Activated naive CD8-positive, alpha-beta T cell (primary cell): ENCODE measurements at regions not wholly inside any gene's neighbourhood (a gene's known extent, or its start where the extent isn't known, plus 50 kb on each side); places are given as distances from the start of the nearest gene placed in this dataset.

Source experiments
- H3K27ac Mint-ChIP-seq: one replicate; pipeline ENCODE4 v1.8.0; 2021; ENCODE audit warnings: mixed read lengths
- H3K27me3 Mint-ChIP-seq: one replicate; pipeline ENCODE4 v1.8.0; 2021; ENCODE audit warnings: mixed read lengths
- H3K36me3 Mint-ChIP-seq: one replicate; pipeline ENCODE4 v1.8.0; 2021; ENCODE audit warnings: mixed read lengths
- H3K4me1 Mint-ChIP-seq: one replicate; pipeline ENCODE4 v1.8.0; 2021; ENCODE audit warnings: low read depth, mixed read lengths
- H3K4me3 Mint-ChIP-seq: one replicate; pipeline ENCODE4 v1.8.0; 2021; ENCODE audit warnings: mild to moderate bottlenecking, mixed read lengths
- H3K9me3 Mint-ChIP-seq: one replicate; pipeline ENCODE4 v1.8.0; 2021; ENCODE audit warnings: low read depth, mixed read lengths

DNA sequence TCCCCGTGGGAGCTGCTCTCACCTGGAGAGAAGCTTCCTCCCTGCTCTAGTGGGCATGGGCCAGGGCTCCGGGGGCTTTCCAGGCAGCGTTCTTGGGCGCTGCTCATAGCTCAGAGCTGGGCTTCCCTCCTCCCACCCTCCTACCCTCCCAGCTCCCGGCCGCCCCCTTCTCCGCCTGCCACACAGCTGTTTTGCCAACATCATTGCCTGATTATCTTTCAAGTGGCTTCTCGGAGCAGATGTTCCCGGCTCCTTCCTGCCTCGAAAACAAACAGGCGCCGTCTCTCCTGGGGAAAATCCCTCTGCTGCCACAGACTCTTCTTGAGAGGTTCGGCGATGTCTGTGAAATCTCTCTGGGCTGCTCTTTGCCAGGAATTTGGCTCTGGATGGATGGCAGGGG is 195.6 kb downstream of the RPLP1 start:
- no peak overlapping the region for H3K4me3 Mint-ChIP-seq
- H3K9me3 Mint-ChIP-seq: no peaks in the 10 kb centered on the region
- no peaks in the 10 kb centered on the region for H3K4me1 Mint-ChIP-seq
- H3K27ac Mint-ChIP-seq: no peak overlapping the region
- no peaks in the 10 kb centered on the region for H3K36me3 Mint-ChIP-seq
- H3K27me3 Mint-ChIP-seq: no peaks in the 10 kb centered on the region

DNA sequence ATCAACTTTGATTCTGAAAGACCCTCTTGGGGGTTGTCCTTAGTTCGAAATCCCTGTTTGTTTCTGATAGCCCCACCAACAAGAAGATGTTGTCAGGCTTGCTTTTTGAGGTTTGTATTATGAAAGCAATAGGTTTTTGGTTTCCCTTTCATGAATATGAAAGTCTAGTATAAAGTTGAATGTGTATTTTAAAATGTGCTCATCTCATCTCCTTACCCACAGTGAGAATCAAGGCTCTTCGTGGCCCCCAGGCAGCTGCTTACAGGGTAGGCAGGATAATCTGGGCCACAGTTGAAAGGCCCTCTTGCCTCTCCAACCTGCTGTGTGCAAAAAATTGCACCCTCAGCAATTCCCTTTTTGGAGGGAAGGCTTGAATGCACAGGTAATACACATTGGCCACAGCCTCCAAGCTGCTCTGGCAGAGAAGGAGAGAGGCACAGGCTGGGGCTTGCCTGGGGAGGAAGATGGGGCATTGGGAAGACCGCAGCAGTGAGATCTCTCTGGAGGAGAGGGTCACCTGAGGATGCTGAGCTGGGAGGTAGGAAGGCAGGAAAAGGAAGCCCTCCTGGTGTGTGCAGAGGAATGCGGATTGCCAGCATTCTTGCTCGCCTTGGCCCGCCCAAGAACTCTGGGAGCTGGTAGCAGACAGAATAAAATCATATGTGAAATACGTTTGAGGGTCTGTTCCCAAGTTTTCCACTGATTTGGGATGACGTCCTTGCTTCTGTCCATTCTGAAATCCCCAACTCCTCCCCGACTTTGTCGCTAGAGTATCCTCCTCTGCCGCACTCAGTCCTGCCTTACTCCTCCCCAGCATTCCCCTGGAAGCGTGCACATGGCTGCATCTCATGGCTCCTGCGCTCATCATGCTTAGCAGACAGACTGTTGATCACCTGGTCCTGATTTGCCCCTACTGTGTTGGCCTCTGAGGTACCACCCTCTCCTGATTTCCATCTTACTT is 196.4 kb downstream of the RPLP1 start:
- H3K36me3 Mint-ChIP-seq: no peaks in the 10 kb centered on the region
- no peak overlapping the region for H3K4me3 Mint-ChIP-seq
- no peaks in the 10 kb centered on the region for H3K27me3 Mint-ChIP-seq
- H3K27ac Mint-ChIP-seq: no peak overlapping the region
- H3K9me3 Mint-ChIP-seq: no peaks in the 10 kb centered on the region
- no peaks in the 10 kb centered on the region for H3K4me1 Mint-ChIP-seq

DNA sequence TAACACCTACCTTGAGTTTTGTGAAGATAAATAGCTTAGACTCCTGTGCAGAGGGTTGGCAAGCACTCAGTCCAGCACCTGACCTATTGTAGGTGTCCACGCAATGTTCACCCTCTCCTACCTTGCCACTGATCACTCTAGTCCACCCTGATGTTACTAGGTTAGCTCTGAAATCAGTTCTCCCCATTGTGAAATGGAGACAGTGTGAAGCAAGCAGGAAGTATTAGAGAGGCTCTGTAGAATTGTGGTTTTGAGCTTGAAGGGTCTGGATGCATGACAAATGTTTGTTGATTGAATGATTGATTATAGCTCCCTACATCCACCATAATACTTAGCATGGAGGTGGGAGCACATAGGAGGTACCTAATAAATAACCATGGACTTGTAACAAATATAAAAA is 199.7 kb downstream of the RPLP1 start:
- H3K36me3 Mint-ChIP-seq: no peaks in the 10 kb centered on the region
- no peaks in the 10 kb centered on the region for H3K27me3 Mint-ChIP-seq
- H3K9me3 Mint-ChIP-seq: no peaks in the 10 kb centered on the region
- no peak overlapping the region for H3K4me3 Mint-ChIP-seq
- H3K27ac Mint-ChIP-seq: no peak overlapping the region
- no peaks in the 10 kb centered on the region for H3K4me1 Mint-ChIP-seq

DNA sequence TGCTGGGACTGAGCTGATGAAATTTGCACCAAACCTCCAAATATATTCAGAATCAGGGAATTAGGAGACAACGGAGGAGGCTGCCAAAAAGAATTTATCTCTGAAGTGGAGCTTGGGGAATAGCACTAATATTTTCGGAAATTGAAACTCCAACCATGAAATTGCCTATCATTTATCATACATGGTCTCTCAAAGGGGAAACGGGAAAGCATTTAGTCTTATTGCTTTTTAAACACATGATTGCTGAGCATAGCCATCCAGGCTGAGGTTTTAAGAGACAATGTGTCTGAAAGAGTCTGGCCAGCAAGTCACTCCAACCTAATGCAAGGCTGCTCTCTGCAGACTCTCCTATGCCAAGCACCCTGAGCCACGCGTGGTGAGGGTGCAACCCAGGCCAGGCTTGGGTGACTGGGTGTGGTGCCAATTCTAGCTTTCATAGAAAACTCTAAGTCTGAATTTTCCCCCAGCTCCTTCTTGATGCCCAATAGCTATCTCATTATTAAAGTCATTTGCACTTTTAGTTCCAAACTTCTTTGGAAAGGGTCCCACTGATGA is 200.2 kb downstream of the RPLP1 start:
- no peaks in the 10 kb centered on the region for H3K4me1 Mint-ChIP-seq
- H3K27ac Mint-ChIP-seq: no peak overlapping the region
- no peak overlapping the region for H3K4me3 Mint-ChIP-seq
- no peaks in the 10 kb centered on the region for H3K9me3 Mint-ChIP-seq
- H3K36me3 Mint-ChIP-seq: no peaks in the 10 kb centered on the region
- H3K27me3 Mint-ChIP-seq: no peaks in the 10 kb centered on the region

DNA sequence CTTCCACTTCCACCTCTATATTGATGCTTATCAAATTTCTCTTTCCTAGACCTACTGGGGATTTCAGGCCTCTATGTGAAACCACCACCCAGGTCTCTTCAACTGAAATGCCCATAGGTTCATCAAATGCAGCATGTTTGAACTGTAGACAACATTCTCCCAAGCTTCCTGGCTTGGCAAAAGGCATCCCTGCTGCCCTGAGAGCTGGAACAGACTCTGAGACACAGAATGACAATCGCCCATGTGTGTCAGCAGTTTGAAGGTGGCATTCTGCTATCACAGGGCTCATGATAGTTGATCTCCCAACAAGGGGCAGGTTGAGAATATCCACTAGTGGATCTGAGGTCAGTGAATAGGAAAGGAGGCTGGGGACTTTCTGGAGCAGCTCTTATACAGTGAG is 200.7 kb downstream of the RPLP1 start:
- Mint-ChIP-seq H3K27ac (no peak overlapping the region), H3K9me3 (no peaks in the 10 kb centered on the region), H3K4me1 (no peaks in the 10 kb centered on the region), H3K4me3 (no peak overlapping the region), H3K27me3 (no peaks in the 10 kb centered on the region), H3K36me3 (no peaks in the 10 kb centered on the region)

DNA sequence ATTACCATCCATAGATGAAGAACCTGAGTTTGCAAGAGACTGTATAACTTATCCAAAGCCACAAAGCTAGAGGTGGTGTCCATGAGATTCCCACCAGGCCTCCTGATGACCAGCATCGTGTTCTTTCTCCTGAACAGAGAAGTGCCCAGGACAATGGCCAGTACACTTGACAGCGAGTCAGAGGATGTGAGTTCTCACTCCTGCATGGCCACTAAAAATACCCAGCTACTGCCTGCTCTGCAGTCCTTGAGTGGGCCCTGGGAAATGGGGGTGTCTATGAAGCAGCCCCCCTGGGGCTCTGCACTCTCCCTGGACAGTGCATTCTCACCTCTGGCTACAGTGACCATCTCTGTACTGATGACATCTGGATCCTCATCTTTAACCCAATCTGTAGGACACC is 201.2 kb downstream of the RPLP1 start:
- Mint-ChIP-seq H3K27ac (no peak overlapping the region), H3K27me3 (no peaks in the 10 kb centered on the region), H3K9me3 (no peaks in the 10 kb centered on the region), H3K36me3 (no peaks in the 10 kb centered on the region), H3K4me3 (no peak overlapping the region), H3K4me1 (no peaks in the 10 kb centered on the region)

DNA sequence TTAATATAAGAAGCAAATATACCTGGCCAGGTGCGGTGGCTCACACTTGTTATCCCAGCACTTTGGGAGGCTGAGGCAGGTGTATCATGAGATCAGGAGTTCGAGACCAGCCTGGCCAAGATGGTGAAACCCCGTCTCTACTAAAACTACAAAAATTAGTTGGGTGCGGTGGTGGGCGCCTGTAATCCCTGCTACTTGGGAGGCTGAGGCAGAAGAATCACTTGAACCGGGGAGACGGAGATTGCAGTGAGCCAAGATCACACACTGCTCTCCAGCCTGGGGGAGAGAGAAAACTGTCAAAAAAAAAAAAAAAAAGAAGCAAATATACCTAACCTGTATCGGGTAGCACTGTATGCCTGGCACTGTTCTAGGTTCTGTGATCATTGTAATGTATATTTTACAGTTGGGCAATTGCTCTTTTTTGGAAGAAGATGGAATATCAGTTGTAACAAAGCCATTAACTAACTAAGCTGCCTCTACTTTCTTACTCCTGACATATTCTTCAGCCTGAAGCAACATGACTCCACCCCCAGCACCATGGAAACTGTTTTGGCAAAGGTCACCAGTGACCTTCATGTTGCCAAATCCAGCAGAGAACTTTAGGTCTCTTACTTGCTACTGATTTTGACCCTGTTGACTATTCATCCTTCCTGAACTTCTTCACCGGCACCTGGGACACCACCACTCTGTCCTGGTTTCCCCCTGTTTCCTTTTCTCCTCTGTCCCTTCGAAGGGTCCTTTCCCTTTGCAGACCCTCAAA is 203.8 kb downstream of the RPLP1 start:
- no peaks in the 10 kb centered on the region for H3K36me3 Mint-ChIP-seq
- no peaks in the 10 kb centered on the region for H3K27me3 Mint-ChIP-seq
- no peaks in the 10 kb centered on the region for H3K9me3 Mint-ChIP-seq
- H3K4me3 Mint-ChIP-seq: no peak overlapping the region
- H3K4me1 Mint-ChIP-seq: no peaks in the 10 kb centered on the region
- H3K27ac Mint-ChIP-seq: no peak overlapping the region

DNA sequence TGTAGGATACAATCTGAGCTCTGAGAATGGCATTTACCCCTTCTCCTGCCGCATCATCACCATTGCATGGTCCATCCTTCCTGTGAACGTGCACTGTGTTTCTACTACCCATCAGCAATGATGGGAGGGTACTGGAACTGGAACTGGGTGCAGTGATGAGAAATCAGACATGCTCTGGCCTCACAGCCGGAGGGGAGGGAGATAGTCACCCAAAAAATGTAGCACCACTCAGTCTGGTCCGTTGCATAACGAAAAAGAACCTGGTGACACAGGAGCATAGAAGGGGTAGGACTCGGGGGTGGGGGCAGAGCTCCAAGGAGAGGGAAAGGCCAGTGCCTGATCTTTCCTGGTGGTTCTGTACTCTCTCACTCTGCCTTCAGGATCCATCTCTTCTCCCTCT is 205.0 kb downstream of the RPLP1 start:
- Mint-ChIP-seq H3K4me3 (no peak overlapping the region), H3K27ac (no peak overlapping the region), H3K9me3 (no peaks in the 10 kb centered on the region), H3K27me3 (no peaks in the 10 kb centered on the region), H3K4me1 (no peaks in the 10 kb centered on the region), H3K36me3 (no peaks in the 10 kb centered on the region)

DNA sequence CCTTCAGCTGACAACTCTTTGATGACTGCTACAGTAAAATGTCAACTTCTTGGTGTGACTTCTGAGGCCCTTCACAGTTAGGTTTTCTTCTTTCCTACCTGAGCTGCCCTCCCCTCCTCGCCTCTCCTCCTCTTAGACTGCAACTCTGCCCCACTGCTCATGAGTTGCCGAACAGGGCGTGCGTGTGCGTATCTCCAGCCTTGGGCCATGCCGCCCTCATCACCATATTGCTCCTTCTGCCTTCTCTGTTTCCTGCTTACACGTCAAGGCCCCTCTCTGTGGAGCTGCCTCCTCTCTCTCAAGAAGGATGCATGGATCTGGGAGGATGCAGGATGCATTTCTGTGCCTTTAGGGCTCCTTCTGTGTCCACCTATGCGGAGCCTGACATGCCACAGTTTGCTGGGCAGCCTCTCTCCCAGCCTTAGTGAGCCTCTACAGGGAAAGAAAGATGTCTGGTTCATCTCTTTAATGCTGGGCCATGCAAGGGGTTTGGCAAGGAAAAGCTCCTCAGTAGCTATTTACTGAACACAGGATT is 205.9 kb downstream of the RPLP1 start:
- Mint-ChIP-seq H3K4me3 (no peak overlapping the region), H3K36me3 (no peaks in the 10 kb centered on the region), H3K27ac (peak overlapping the region; percentile 18), H3K27me3 (no peaks in the 10 kb centered on the region), H3K9me3 (no peaks in the 10 kb centered on the region), H3K4me1 (no peaks in the 10 kb centered on the region)

DNA sequence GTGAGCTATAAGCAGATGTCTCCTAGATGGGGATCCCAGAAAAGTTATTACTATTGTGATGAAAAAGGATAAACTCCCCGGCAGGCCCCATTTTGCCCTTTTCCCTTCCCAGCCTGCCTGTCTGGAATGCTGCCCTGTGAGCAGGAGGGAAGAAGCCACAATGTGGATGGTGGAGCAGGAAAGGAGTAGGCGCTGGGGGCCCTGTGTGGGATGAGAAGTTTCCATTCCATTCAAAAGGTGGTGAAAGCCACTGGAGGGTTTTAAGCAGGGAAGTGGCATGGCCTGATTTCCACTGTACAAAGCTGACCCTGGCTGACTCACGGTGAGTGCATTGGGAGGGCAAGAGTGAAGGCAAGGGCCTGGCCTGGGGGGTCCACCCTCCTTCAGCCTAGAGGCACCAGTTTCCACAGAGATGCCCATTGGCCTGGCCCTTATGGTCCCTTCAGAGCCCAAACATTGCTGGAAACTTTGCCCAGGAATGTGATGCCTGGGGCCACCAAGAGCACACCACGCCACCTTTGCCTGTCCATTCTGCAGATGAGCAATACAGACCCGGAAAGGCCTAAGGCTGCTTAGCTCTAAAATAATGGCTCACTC is 206.9 kb downstream of the RPLP1 start:
- Mint-ChIP-seq H3K9me3 (no peaks in the 10 kb centered on the region), H3K4me1 (no peaks in the 10 kb centered on the region), H3K27ac (no peak overlapping the region), H3K27me3 (no peaks in the 10 kb centered on the region), H3K36me3 (no peaks in the 10 kb centered on the region), H3K4me3 (no peak overlapping the region)

DNA sequence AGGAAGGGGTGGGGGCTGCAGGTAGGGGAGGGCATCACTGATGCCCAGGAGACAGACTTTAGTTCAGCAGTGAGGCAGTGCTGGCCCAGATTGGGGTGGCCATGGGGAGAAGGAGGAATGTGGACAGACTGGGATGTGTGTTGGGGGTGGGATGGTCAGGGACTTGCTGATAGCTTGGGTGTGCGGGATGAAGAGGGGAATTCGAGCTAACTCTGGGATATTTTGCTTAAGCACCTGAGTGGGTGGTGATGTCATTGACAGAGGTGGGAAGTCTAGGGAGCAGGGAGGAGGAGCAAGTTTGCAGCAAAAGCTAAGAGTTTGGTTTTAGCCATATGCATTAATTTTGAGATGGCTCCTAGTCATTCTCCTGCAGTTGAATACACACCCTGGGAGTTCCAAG is 207.5 kb downstream of the RPLP1 start:
- Mint-ChIP-seq H3K9me3 (no peaks in the 10 kb centered on the region), H3K27me3 (no peaks in the 10 kb centered on the region), H3K36me3 (no peaks in the 10 kb centered on the region), H3K27ac (no peak overlapping the region), H3K4me3 (no peak overlapping the region), H3K4me1 (peaks cover under 1% of the 10 kb centered on the region)

DNA sequence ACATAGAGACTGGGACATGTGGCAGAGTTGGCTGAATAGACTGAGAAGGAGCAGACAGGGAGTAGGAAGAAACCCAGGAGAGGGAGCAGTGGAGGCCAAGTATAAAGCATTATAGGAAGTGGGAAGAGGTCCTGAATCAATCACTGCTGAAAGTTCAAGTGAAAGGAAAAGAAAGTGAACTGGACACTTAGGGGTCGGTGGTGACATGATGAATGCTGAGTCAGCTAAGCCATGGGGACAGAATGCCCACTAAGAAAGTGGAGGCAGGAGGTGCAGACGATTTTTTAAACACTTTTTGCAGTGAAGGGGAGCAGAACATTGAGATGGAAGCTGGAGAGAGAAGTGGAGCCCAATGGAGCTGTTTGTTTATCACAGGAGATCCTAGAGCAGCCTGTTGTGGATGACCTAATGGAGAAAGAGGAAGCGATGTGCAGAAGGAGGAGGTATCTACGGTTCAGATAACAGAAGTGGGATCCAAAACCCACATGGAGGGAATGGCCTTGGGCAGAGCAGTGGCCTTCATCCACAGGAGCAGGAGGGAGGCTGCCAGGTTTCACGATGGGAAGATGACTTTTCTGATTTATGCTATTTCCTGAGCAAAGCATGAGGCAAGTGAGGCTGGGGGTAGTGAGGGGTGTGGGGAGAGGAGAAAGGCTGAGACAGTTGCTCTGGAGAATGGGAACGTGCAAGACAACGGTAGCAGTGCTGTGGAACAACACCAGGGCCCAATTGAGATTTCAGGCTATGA is 208.2 kb downstream of the RPLP1 start:
- H3K4me1 Mint-ChIP-seq: peaks cover 3% of the 10 kb centered on the region
- H3K27ac Mint-ChIP-seq: no peak overlapping the region
- H3K36me3 Mint-ChIP-seq: no peaks in the 10 kb centered on the region
- H3K9me3 Mint-ChIP-seq: no peaks in the 10 kb centered on the region
- no peak overlapping the region for H3K4me3 Mint-ChIP-seq
- no peaks in the 10 kb centered on the region for H3K27me3 Mint-ChIP-seq

DNA sequence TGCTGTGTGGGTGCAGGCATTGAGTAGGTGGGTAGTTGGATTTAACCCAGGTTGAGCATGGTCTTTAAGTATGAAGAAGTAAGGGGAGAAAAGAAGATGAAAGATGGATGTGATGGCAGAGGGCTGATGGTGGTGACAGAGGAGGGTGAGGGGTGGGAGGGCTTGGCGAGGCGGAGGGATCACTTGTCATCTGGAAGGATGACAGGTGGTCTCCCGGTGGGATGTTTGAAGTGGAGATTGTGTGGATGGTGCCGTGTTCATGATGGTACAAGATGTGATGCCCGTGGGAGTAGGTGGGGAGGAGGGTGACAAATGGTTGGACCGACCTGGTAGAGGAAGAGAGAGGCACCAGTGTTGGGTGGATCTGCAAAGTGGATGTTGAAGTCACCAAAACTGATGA is 208.8 kb downstream of the RPLP1 start:
- H3K9me3 Mint-ChIP-seq: no peaks in the 10 kb centered on the region
- no peak overlapping the region for H3K4me3 Mint-ChIP-seq
- peaks cover 6% of the 10 kb centered on the region for H3K4me1 Mint-ChIP-seq
- no peak overlapping the region for H3K27ac Mint-ChIP-seq
- H3K27me3 Mint-ChIP-seq: no peaks in the 10 kb centered on the region
- H3K36me3 Mint-ChIP-seq: no peaks in the 10 kb centered on the region

DNA sequence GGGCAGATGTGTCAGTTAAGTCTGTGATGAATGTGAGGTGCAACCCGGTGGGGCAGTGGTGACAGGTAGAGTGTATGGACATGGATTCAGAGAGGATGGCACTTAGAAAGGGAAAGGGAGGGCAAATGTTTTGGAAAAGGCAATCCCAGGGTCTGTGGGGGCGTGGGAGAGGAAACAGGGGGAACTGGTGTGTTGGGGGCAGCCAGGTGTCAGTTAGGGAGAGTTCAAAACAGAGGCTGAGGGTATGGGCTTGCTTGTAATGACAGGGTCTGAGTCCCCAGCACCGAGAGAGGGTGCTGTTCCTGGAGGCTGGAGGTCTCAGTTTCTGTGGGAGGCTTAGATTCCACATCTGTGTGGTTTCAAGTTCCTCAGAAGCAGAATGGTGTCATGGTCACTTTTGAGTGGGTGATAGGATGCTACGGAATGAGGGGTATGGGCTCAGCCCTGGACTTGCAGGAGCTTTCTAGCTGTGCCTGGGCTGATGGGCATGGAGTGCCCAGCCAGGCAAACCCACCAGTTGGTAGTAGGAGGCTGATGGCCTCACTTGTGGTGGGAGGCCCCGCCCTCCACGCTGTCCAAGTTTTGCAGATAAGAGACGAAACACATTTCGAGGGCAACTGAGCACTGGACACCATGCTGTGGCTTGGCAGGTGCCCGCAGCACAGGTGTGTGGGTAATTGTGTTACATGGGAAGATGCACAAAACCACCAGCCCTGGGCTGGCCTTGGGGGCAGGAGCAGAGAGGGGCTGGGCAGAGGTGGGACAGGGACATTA is 209.4 kb downstream of the RPLP1 start:
- peaks cover 10% of the 10 kb centered on the region for H3K4me1 Mint-ChIP-seq
- H3K27me3 Mint-ChIP-seq: no peaks in the 10 kb centered on the region
- no peak overlapping the region for H3K4me3 Mint-ChIP-seq
- H3K9me3 Mint-ChIP-seq: no peaks in the 10 kb centered on the region
- H3K36me3 Mint-ChIP-seq: no peaks in the 10 kb centered on the region
- H3K27ac Mint-ChIP-seq: no peak overlapping the region
